ENCODE measurements at regions not wholly inside any gene's neighbourhood (a gene's known extent, or its start where the extent isn't known, plus 50 kb on each side); places are given as distances from the start of the nearest gene placed in this dataset.

GRCh38 chr1:102799496-102799895 lies 308.8 kb downstream of the COL11A1 start (continued):
- no peak for TF ChIP-seq REST (IDR thresholded peaks at IDR 0.05; ENCODE audit: low read depth, low read length)
- TF ChIP-seq MEF2A (IDR thresholded peaks at IDR 0.05; ENCODE audit: insufficient read depth, low read depth, low read length) = no peak
- TF ChIP-seq, protein P1, sequence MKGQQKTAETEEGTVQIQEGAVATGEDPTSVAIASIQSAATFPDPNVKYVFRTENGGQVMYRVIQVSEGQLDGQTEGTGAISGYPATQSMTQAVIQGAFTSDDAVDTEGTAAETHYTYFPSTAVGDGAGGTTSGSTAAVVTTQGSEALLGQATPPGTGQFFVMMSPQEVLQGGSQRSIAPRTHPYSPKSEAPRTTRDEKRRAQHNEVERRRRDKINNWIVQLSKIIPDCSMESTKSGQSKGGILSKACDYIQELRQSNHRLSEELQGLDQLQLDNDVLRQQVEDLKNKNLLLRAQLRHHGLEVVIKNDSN (IDR thresholded peaks at IDR 0.05; ENCODE audit: borderline replicate concordance, extremely low read length, insufficient read depth, low read depth, low read length) = no peak
- no peak for TF ChIP-seq SREBF1 (IDR thresholded peaks at IDR 0.05; ENCODE audit: low read length)
- no peak for TF ChIP-seq WRNIP1 (IDR thresholded peaks at IDR 0.05; ENCODE audit: borderline replicate concordance, low read depth, low read length)
- TF ChIP-seq NFXL1 (IDR thresholded peaks at IDR 0.05; ENCODE audit: borderline replicate concordance) = no peak
- TF ChIP-seq RFX5 (IDR thresholded peaks at IDR 0.05; ENCODE audit: low read depth, low read length) = no peak

- Histone ChIP-seq H4K20me1 (ENCODE audit: control insufficient read depth, insufficient read depth) (no peaks in the 10 kb centered on the region), H3K4me1 (ENCODE audit: control insufficient read depth, insufficient read depth, low read length) (no peaks in the 10 kb centered on the region), H3K4me3 (no peak overlapping the region), H3K9ac (ENCODE audit: control insufficient read depth, insufficient read depth, low read length) (no peak overlapping the region), H3K9me3 (replicated peaks; ENCODE audit: control insufficient read depth, insufficient read depth, low read length) (no peaks in the 10 kb centered on the region), H3K27me3 (replicated peaks in 1 of 2; ENCODE audit: control insufficient read depth in 2 of 2, insufficient read depth in 2 of 2, low read length in 1 of 2) (no peaks in the 10 kb centered on the region), H3K4me2 (ENCODE audit: control insufficient read depth, insufficient read depth) (no peak overlapping the region), H3K36me3 (ENCODE audit: control insufficient read depth in 2 of 2, insufficient read depth in 2 of 2, low read length in 1 of 2) (no peaks in the 10 kb centered on the region), H3K79me2 (ENCODE audit: control insufficient read depth, insufficient read depth, low read length) (no peaks in the 10 kb centered on the region), H2AFZ (ENCODE audit: control insufficient read depth, low read depth, low read length) (no peak overlapping the region), H3K27ac (ENCODE audit: control insufficient read depth, insufficient read depth) (no peak overlapping the region)
- ATAC-seq = no peak
- in situ Hi-C loops (cut with MboI) = no loop called here
- TF ChIP-seq HCFC1 (IDR thresholded peaks at IDR 0.05; ENCODE audit: low read length) (no peak), ZNF217 (IDR thresholded peaks at IDR 0.05) (no peak), SRF (IDR thresholded peaks at IDR 0.05; ENCODE audit: low read depth in 2 of 2, low read length in 2 of 2) (no peak), MTA2 (IDR thresholded peaks at IDR 0.05; ENCODE audit: low read depth) (no peak)
- TF ChIP-seq, protein P2, sequence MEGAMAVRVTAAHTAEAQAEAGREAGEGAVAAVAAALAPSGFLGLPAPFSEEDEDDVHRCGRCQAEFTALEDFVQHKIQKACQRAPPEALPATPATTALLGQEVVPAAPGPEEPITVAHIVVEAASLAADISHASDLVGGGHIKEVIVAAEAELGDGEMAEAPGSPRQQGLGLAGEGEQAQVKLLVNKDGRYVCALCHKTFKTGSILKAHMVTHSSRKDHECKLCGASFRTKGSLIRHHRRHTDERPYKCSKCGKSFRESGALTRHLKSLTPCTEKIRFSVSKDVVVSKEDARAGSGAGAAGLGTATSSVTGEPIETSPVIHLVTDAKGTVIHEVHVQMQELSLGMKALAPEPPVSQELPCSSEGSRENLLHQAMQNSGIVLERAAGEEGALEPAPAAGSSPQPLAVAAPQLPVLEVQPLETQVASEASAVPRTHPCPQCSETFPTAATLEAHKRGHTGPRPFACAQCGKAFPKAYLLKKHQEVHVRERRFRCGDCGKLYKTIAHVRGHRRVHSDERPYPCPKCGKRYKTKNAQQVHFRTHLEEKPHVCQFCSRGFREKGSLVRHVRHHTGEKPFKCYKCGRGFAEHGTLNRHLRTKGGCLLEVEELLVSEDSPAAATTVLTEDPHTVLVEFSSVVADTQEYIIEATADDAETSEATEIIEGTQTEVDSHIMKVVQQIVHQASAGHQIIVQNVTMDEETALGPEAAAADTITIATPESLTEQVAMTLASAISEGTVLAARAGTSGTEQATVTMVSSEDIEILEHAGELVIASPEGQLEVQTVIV (IDR thresholded peaks at IDR 0.05; ENCODE audit: borderline replicate concordance, partially characterized antibody) = no peak
- no TSS peak for BruUV-seq (replicated peaks)
- no peak for DNase-seq (ENCODE audit: low read depth, low spot score)
- RAD21 ChIA-PET (ENCODE audit: unreplicated experiment) = no interaction called here
- intact Hi-C loops (cut with micrococcal nuclease; ENCODE audit: unreplicated experiment) = no loop called here
- no peak for FAIRE-seq
- POLR2A ChIA-PET = no interaction called here
- SMC1A ChIA-PET (ENCODE audit: uncharacterized antibody, unreplicated experiment) = no interaction called here
- CTCF ChIA-PET = no interaction called here
Measured at GRCh38 chr1:102798718-102799117, 309.6 kb downstream of the COL11A1 start.
